ENCODE measurements at regions not wholly inside any gene's neighbourhood (a gene's known extent, or its start where the extent isn't known, plus 50 kb on each side); places are given as distances from the start of the nearest gene placed in this dataset.

DNA sequence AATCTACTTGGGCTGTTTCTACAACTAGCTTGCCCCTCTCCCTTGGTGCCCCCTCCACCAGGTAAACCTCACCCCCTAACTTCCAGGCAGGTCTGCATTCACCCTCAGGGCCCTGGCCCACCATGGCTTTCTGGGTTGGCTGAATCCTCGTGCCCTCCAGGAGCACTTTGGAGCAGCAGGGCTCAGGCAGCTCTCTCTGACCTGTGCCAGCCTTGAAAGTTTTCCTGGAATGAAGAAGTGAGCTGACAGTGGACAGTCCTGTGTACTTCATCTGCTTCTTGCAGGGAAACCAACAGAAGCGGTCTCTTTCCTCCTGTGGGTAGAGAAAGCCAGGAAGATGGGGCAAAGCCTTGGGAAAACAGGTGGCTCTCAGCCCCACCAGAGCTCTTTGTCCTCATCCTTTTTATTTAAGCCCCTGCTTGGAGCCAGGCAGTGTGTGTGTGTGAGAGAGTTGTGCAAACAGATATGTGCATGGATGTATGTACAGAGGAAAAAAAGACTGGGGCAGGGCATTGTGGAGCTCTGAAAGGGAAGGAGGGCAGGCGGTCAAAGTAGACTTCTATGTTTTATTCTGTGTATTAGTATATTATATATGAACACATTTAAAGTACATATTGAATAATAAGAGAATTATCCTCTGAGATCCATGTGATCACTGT lies 62.3 kb upstream of the SPRY4 start:
- H3K36me3 ChIP-seq (ENCODE audit: low read depth, low read length), result no peaks in the 10 kb centered on the region
- no peak for TF ChIP-seq EZH2phosphoT487 (IDR thresholded peaks at IDR 0.05; ENCODE audit: borderline replicate concordance, low read length)
- TF ChIP-seq, protein P1, sequence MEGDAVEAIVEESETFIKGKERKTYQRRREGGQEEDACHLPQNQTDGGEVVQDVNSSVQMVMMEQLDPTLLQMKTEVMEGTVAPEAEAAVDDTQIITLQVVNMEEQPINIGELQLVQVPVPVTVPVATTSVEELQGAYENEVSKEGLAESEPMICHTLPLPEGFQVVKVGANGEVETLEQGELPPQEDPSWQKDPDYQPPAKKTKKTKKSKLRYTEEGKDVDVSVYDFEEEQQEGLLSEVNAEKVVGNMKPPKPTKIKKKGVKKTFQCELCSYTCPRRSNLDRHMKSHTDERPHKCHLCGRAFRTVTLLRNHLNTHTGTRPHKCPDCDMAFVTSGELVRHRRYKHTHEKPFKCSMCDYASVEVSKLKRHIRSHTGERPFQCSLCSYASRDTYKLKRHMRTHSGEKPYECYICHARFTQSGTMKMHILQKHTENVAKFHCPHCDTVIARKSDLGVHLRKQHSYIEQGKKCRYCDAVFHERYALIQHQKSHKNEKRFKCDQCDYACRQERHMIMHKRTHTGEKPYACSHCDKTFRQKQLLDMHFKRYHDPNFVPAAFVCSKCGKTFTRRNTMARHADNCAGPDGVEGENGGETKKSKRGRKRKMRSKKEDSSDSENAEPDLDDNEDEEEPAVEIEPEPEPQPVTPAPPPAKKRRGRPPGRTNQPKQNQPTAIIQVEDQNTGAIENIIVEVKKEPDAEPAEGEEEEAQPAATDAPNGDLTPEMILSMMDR (conservative IDR thresholded peaks at IDR 0.05; ENCODE audit: low read depth, low read length), result no peak
- TF ChIP-seq EZH2 (IDR thresholded peaks at IDR 0.05; ENCODE audit: low read length, unreplicated experiment), result no peak
- intact Hi-C loops (cut with micrococcal nuclease), result no loop called here
- H4K20me1 ChIP-seq (ENCODE audit: low read length), result no peaks in the 10 kb centered on the region
- no peaks in the 10 kb centered on the region for H3K27me3 ChIP-seq (ENCODE audit: low read length)
- peaks cover 24% of the 10 kb centered on the region for H3K4me1 ChIP-seq (ENCODE audit: insufficient read depth, low read length)
- POLR2A ChIA-PET (ENCODE audit: unreplicated experiment), result interaction anchor here (0.5 kb wide), 1 partner anchor 154 kb away, joined by 3 read pairs; no protein-coding TSS in a partner anchor
- no TSS peak for BruUV-seq (replicated peaks)
- H3K4me3 ChIP-seq (ENCODE audit: low read length), result no peak overlapping the region
- ATAC-seq (no peak), DNase-seq (no peak)
- H3K27ac ChIP-seq (ENCODE audit: low read length), result no peak overlapping the region
- H3K9me2 ChIP-seq (replicated peaks; ENCODE audit: low read length), result no peaks in the 10 kb centered on the region
- H3K9ac ChIP-seq (ENCODE audit: low read length), result no peak overlapping the region
- no peak overlapping the region for H2AFZ ChIP-seq (ENCODE audit: low read length)
- no peak overlapping the region for H3K4me2 ChIP-seq (ENCODE audit: low read length)
- CTCF ChIA-PET, result no interaction called here
- H3F3A ChIP-seq (ENCODE audit: low read length, unreplicated experiment), result no peaks in the 10 kb centered on the region
- no peaks in the 10 kb centered on the region for H3K79me2 ChIP-seq (ENCODE audit: low read length)
- no peaks in the 10 kb centered on the region for H3K9me3 ChIP-seq (ENCODE audit: low read length)

DNA sequence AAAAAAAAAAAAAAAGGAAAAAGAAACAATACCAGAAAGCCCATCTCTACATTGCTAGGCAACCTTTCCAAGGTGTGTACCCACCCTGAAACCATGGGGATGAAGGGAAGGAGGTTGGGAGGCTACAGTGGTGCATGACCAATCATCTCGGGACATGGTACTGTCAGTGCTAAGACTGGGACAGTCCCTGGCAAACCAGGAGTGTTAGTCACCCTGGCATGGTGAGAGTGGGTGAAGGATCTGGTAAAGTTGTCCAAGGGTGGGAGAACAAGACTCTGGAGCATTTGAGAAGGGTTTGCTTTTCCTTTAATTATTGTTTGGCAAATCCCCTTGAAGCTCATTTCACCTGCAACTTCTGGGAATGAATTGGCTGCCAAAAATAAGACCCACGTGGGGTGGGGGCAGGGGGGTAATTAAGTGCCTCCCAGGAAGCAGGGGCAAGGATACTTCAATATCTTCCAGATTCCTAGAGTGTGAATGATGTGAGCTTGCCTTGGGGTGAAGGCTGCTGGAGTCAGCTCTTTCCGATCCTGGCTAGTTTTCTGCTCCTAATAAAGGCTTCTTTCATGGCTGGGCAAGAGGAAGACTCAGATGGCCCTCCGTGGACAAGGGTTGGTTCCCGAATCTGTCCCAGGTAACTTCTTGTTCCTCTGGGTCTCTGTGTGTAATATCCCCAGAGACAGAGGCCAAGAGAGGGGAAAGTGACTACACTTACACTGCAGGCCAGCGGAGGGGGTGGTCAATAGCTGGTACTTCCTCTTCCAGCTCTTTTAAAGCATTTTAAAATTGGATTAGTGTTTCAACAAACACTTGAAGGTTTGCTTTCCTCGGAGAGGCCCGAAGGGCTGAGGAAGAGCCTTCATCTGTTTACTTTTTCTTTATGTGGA lies 61.6 kb upstream of the SPRY4 start:
- H3K9ac ChIP-seq (ENCODE audit: low read length), result no peak overlapping the region
- intact Hi-C loops (cut with micrococcal nuclease), result no loop called here
- TF ChIP-seq EZH2phosphoT487 (IDR thresholded peaks at IDR 0.05; ENCODE audit: borderline replicate concordance, low read length) (no peak), EZH2 (IDR thresholded peaks at IDR 0.05; ENCODE audit: low read length, unreplicated experiment) (no peak)
- TF ChIP-seq, protein P1 (conservative IDR thresholded peaks at IDR 0.05; ENCODE audit: low read depth, low read length), result no peak
- no peaks in the 10 kb centered on the region for H4K20me1 ChIP-seq (ENCODE audit: low read length)
- peak; percentile 7 for DNase-seq
- H2AFZ ChIP-seq (ENCODE audit: low read length), result no peak overlapping the region
- H3K9me2 ChIP-seq (replicated peaks; ENCODE audit: low read length), result no peaks in the 10 kb centered on the region
- no peaks in the 10 kb centered on the region for H3K79me2 ChIP-seq (ENCODE audit: low read length)
- peak; percentile 23; the same call in 1 of the 2 replicates for ATAC-seq
- no peak overlapping the region for H3K4me2 ChIP-seq (ENCODE audit: low read length)
- H3K4me3 ChIP-seq (ENCODE audit: low read length), result no peak overlapping the region
- H3K27ac ChIP-seq (ENCODE audit: low read length), result no peak overlapping the region
- H3K27me3 ChIP-seq (ENCODE audit: low read length), result no peaks in the 10 kb centered on the region
- BruUV-seq (replicated peaks), result no TSS peak
- H3F3A ChIP-seq (ENCODE audit: low read length, unreplicated experiment), result no peaks in the 10 kb centered on the region
- ChIA-PET POLR2A (ENCODE audit: unreplicated experiment) (interaction anchor here (0.5 to 0.8 kb wide), 2 partner anchors 29 to 155 kb away, joined by 3 to 4 read pairs; no protein-coding TSS in a partner anchor), CTCF (no interaction called here)
- H3K4me1 ChIP-seq (ENCODE audit: insufficient read depth, low read length), result peaks cover 24% of the 10 kb centered on the region
- H3K9me3 ChIP-seq (ENCODE audit: low read length), result no peaks in the 10 kb centered on the region
- H3K36me3 ChIP-seq (ENCODE audit: low read depth, low read length), result no peaks in the 10 kb centered on the region

Measured in PC-3 (cell line).